K562 (cell line): ENCODE measurements at regions not wholly inside any gene's neighbourhood (a gene's known extent, or its start where the extent isn't known, plus 50 kb on each side); places are given as distances from the start of the nearest gene placed in this dataset.

Source experiments
- ATAC-seq: fragments of 200-7000 bp; cut with Tn5 transposase; 3 replicates; pipeline ENCODE4 v1.9.1; 2020; ENCODE audit warnings: moderate library complexity
- BruUV-seq: library from RNA; stranded (reverse); fragments of 400-500 nt; replicated peaks from 2 replicates; lab custom pipeline; 2021; lab: Mats Ljungman, UMichigan
- CTCF ChIA-PET: fragments of 300-600 bp; formaldehyde crosslinking; extraction: SDS; loops from one replicate; lab custom pipeline; 2021; ENCODE audit warnings: low intra/inter-chr PET ratio; lab: Yijun Ruan, JAX
- POLR2A ChIA-PET: fragments of 300-600, 350-650 bp; sonication (Branson Sonifier 250); formaldehyde crosslinking; extraction: SDS; loops from one replicate; lab custom pipeline; 2021; ENCODE audit warnings: antibody characterized with exemption, inconsistent platforms; lab: Yijun Ruan, JAX
- DNase-seq, 4 experiments: peaks; one replicate each; pipeline versions ENCODE4 v3.0.0 to v3.0.0-alpha.2; 2011 to 2018; ENCODE audit warnings: low spot score in 3 of 4, mixed read lengths in 3 of 4; ENCODE audit errors: extremely low read depth in 1 of 4
- FAIRE-seq: peaks from 2 replicates; lab custom pipeline; 2011; peaks lifted over from hg19 to GRCh38; lab: Jason Lieb, UNC
- H2AFZ ChIP-seq: 2 replicates; pipeline ENCODE4 v1.6.0; 2011; ENCODE audit warnings: low read depth, low read length, control low read depth, inconsistent platforms
- H3K27ac ChIP-seq: fragments of 200-600 bp; 3 replicates; pipeline ENCODE4 v1.8.0; 2011; ENCODE audit warnings: low read depth, mild to moderate bottlenecking, control low read depth, inconsistent platforms, low read length, moderate library complexity, mixed read lengths; ENCODE audit errors: extremely low read depth
- H3K27me3 ChIP-seq, 2 experiments: fragments of 300-600 bp in 1 of 2; 2 replicates in 1 of 2; 3 replicates in 1 of 2; pipeline versions ENCODE4 v1.6.0 to v1.8.0; 2011; ENCODE audit warnings: inconsistent platforms in 2 of 2, low read length in 2 of 2, mild to moderate bottlenecking in 1 of 2, mixed read lengths in 1 of 2, moderate library complexity in 1 of 2; ENCODE audit not compliant: control insufficient read depth in 2 of 2, insufficient read depth in 2 of 2
- H3K36me3 ChIP-seq: fragments of 300-600 bp; 3 replicates; pipeline ENCODE4 v1.8.0; 2011; ENCODE audit warnings: mild to moderate bottlenecking, low read length, inconsistent platforms; ENCODE audit not compliant: control insufficient read depth, insufficient read depth
- H3K4me1 ChIP-seq, 2 experiments: fragments of 200-600 bp in 1 of 2; replicated peaks in 1 of 2; 2 replicates in 1 of 2; 3 replicates in 1 of 2; pipeline versions ENCODE4 v1.5.1 to v1.8.0; 2011; ENCODE audit warnings: inconsistent platforms in 2 of 2, low read length in 2 of 2, mild to moderate bottlenecking in 1 of 2, mixed read lengths in 1 of 2, moderate library complexity in 1 of 2; ENCODE audit not compliant: control insufficient read depth in 2 of 2, insufficient read depth in 2 of 2
- H3K4me2 ChIP-seq: 2 replicates; pipeline ENCODE4 v1.6.1; 2011; ENCODE audit warnings: low read length, control low read depth, inconsistent platforms, mixed read lengths; ENCODE audit not compliant: insufficient read depth
- H3K4me3 ChIP-seq: fragments of 200-600 bp; sonication (generic), shearing (Covaris generic); 2 replicates; pipeline ENCODE4 v1.5.1; 2016; ENCODE audit warnings: control low read depth, inconsistent platforms
- H3K79me2 ChIP-seq: fragments of 200-600 bp; 3 replicates; pipeline ENCODE4 v1.8.0; 2011; ENCODE audit warnings: low read length, inconsistent platforms; ENCODE audit not compliant: control insufficient read depth, insufficient read depth
- H3K9ac ChIP-seq, 2 experiments: 2 replicates each; pipeline versions ENCODE4 v1.6.0 to v1.6.1; 2011; ENCODE audit warnings: low read depth in 2 of 2, low read length in 2 of 2, control low read depth in 1 of 2, inconsistent platforms in 1 of 2, mild to moderate bottlenecking in 1 of 2, mixed read lengths in 1 of 2; ENCODE audit not compliant: insufficient read depth in 1 of 2
- H3K9me1 ChIP-seq: one replicate; pipeline ENCODE4 v1.6.0; 2011; ENCODE audit warnings: inconsistent platforms, mild to moderate bottlenecking, low read length, moderate library complexity; ENCODE audit not compliant: control insufficient read depth, insufficient read depth
- H3K9me3 ChIP-seq: replicated peaks from 2 replicates; pipeline ENCODE4 v1.5.1; 2011; ENCODE audit warnings: low read depth, low read length, inconsistent platforms; ENCODE audit not compliant: control insufficient read depth, insufficient read depth
- H4K20me1 ChIP-seq: replicated peaks from 2 replicates; pipeline ENCODE4 v1.6.1; 2011; ENCODE audit warnings: low read length, inconsistent platforms, mixed read lengths; ENCODE audit not compliant: control insufficient read depth, insufficient read depth
- ARID1B ChIP-seq: fragments of 450-650 bp; IDR thresholded peaks from 2 replicates; pipeline ENCODE4 v1.6.1; 2016; ENCODE audit warnings: antibody characterized with exemption, mild to moderate bottlenecking, inconsistent platforms
- BHLHE40 ChIP-seq: IDR thresholded peaks from 2 replicates; pipeline ENCODE4 v1.6.1; 2011; ENCODE audit warnings: low read length, improper control_type of control experiment
- BMI1 ChIP-seq: fragments of 150-350 bp; IDR thresholded peaks from 2 replicates; pipeline ENCODE4 v1.6.1; 2014; ENCODE audit warnings: low read length
- CREB1 ChIP-seq, 2 experiments: sonication (generic) in 1 of 2; formaldehyde crosslinking in 1 of 2; IDR thresholded peaks; 2 replicates each; pipeline versions ENCODE4 v1.6.1 to v1.8.0; 2012 to 2022; ENCODE audit warnings: inconsistent platforms in 1 of 2, mild to moderate bottlenecking in 1 of 2, missing genetic modification reagents in 1 of 2, moderate library complexity in 1 of 2
- DPF2 ChIP-seq: fragments of 450-650 bp; IDR thresholded peaks from 2 replicates; pipeline ENCODE4 v1.6.1; 2016
- EP300 ChIP-seq: IDR thresholded peaks from 2 replicates; pipeline ENCODE4 v1.6.1; 2012; ENCODE audit warnings: low read length, improper control_type of control experiment
- EP400 ChIP-seq: fragments of 450-650 bp; IDR thresholded peaks from 2 replicates; pipeline ENCODE4 v1.6.1; 2017; ENCODE audit warnings: antibody characterized with exemption, mild to moderate bottlenecking, moderate library complexity
- GABPB2 ChIP-seq: fragments of 250-450 bp; sonication (Bioruptor Pico); conservative IDR thresholded peaks from 2 replicates; pipeline ENCODE4 v1.5.1; 2021; ENCODE audit warnings: mild to moderate bottlenecking
- IRF9 ChIP-seq: fragments of 450-650 bp; IDR thresholded peaks from 2 replicates; pipeline ENCODE4 v1.6.1; 2016; ENCODE audit warnings: missing biosample characterization, missing genetic modification characterization
- POLR2B ChIP-seq: fragments of 450-650 bp; IDR thresholded peaks from 2 replicates; pipeline ENCODE4 v1.6.1; 2018; ENCODE audit warnings: low read depth; ENCODE audit not compliant: partially characterized antibody
- POLR2H ChIP-seq: IDR thresholded peaks from 2 replicates; pipeline ENCODE4 v1.6.1; 2016; ENCODE audit warnings: missing genetic modification characterization, low read depth, mild to moderate bottlenecking, control low read depth, missing compliant biosample characterization, moderate library complexity
- TAL1 ChIP-seq: fragments of 450-650 bp; IDR thresholded peaks from 2 replicates; pipeline ENCODE4 v1.6.1; 2016; ENCODE audit warnings: mild to moderate bottlenecking
- WGBS: fragments of 100-300 bp; shearing (Covaris generic); methylation state at CpG from one replicate; pipeline ENCODE4 v1.1.6; 2016; ENCODE audit warnings: low coverage, mixed read lengths; ENCODE audit not compliant: insufficient coverage; ENCODE audit errors: missing lambda C conversion rate; 5-methylcytosine and 5-hydroxymethylcytosine counted together
- in situ Hi-C: fragments of 300-500 bp; cut with MboI; formaldehyde crosslinking; loops from 4 replicates; pipeline ENCODE4 v1.15.0; 2018; ENCODE audit warnings: inconsistent platforms, mixed read lengths
- intact Hi-C: fragments of 100-400 bp; cut with micrococcal nuclease; formaldehyde crosslinking; loops from 2 replicates; pipeline ENCODE4 v1.14.2; 2022
- TF ChIP-seq, protein P1 (sequence below): fragments of 200-800 bp; sonication (Bioruptor generic); IDR thresholded peaks from 2 replicates; pipeline ENCODE4 v1.6.1; 2017; ENCODE audit warnings: missing genetic modification characterization, missing compliant biosample characterization
- TF ChIP-seq, protein P2 (sequence below), 2 experiments: IDR thresholded peaks in 1 of 2; conservative IDR thresholded peaks in 1 of 2; 2 replicates each; pipeline ENCODE4 v1.6.1; 2016; ENCODE audit warnings: low read depth in 2 of 2, mild to moderate bottlenecking in 1 of 2, missing compliant biosample characterization in 1 of 2, missing genetic modification characterization in 1 of 2, moderate library complexity in 1 of 2

DNA sequence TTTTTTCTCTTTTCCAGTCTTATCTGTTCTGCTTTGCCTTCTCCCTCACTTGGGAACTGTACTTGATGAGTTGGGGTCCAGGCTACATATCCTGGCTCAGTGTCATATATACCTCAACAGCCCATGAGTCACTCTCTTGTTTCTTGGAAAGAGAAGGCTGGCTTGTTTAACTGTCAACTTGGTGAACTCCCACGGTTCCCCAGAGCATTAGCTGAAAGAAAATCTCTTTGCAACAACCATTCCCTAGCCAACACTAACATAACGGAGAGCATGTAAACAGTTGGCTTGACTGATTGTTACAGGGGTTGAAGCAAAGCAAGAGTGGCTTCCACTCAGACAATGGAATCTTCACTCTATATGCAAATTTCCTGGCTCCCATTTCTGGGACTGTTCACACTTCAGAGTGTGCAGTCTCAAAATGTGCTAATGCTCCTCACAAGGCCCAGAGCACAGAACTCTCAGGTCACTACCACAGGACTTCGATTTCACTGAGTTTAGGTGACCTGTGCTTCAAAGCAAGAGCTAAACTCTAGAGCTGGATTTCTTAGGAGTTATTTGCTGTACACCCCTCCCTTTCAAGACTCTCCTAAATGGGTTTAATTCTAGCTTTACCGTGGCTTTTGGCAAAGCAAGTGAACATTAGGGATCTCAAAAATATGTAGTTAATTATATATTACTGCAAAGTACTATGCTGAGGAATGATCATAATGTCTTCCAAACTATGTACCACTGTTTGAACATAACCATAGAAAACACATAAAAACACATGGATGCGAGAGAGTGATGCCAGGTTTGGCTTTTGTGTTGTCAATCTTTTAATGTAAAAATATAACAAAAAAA lies 609.8 kb downstream of the RFPL4B start (continued):
- no peak for TF ChIP-seq EP400
- peak; percentile 97 for TF ChIP-seq DPF2
- TF ChIP-seq BHLHE40: no peak
- no peak for TF ChIP-seq POLR2B
- TF ChIP-seq TAL1: peak; percentile 33; the same call in 1 of the 2 replicates

- H3K9me1 ChIP-seq: no peaks in the 10 kb centered on the region
- no peaks in the 10 kb centered on the region for H3K36me3 ChIP-seq
- H3K9ac ChIP-seq: peak overlapping the region in 1 of 2 experiments; percentile 57; a peak in 1 of 4 replicates
- no peaks in the 10 kb centered on the region for H3K9me3 ChIP-seq
- in situ Hi-C loops: no loop called here
- ChIA-PET CTCF (no interaction called here), POLR2A (no interaction called here)
- BruUV-seq: no TSS peak
- peak overlapping the region; percentile 91; the same call in 2 of the 3 replicates for H3K27ac ChIP-seq
- H2AFZ ChIP-seq: peak overlapping the region; percentile 86; the same call in 1 of the 2 replicates
- no peaks in the 10 kb centered on the region for H3K27me3 ChIP-seq
- intact Hi-C loops: loop anchor here (2.0 to 5.0 kb wide), 2 partner anchors 45 to 77 kb away; no protein-coding TSS in a partner anchor
- ATAC-seq (peak; percentile 73), DNase-seq (peak in 2 of 4 experiments; percentile 16 to 45), FAIRE-seq (no peak)
- H3K4me3 ChIP-seq: no peak overlapping the region
- 0% methylated on average over 2 of the region's 2 CpGs for WGBS
- H3K4me1 ChIP-seq: peaks cover 8 to 10% of the 10 kb centered on the region in 2 experiments; a peak in 3 of 5 replicates
- H4K20me1 ChIP-seq: no peaks in the 10 kb centered on the region
- no peaks in the 10 kb centered on the region for H3K79me2 ChIP-seq
- H3K4me2 ChIP-seq: no peak overlapping the region
- TF ChIP-seq IRF9 (tag) (no peak), BMI1 (no peak), CREB1 (IDR thresholded peaks at IDR 0.05) (no peak), CREB1 (CRISPR knock-in tag; IDR thresholded peaks at IDR 0.05) (no peak), ARID1B (0 out of 2 replicates have a peak, but pooled peaks have one; percentile 14), GABPB2 (CRISPR knock-in tag) (no peak), POLR2H (tag) (0 out of 2 replicates have a peak, but pooled peaks have one; percentile 47), EP300 (peak; percentile 63; the same call in 1 of the 2 replicates)
- TF ChIP-seq, protein P1, sequence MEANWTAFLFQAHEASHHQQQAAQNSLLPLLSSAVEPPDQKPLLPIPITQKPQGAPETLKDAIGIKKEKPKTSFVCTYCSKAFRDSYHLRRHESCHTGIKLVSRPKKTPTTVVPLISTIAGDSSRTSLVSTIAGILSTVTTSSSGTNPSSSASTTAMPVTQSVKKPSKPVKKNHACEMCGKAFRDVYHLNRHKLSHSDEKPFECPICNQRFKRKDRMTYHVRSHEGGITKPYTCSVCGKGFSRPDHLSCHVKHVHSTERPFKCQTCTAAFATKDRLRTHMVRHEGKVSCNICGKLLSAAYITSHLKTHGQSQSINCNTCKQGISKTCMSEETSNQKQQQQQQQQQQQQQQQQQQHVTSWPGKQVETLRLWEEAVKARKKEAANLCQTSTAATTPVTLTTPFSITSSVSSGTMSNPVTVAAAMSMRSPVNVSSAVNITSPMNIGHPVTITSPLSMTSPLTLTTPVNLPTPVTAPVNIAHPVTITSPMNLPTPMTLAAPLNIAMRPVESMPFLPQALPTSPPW (CRISPR knock-in tag): peak; percentile 21; the same call in 1 of the 2 replicates
- TF ChIP-seq, protein P2, sequence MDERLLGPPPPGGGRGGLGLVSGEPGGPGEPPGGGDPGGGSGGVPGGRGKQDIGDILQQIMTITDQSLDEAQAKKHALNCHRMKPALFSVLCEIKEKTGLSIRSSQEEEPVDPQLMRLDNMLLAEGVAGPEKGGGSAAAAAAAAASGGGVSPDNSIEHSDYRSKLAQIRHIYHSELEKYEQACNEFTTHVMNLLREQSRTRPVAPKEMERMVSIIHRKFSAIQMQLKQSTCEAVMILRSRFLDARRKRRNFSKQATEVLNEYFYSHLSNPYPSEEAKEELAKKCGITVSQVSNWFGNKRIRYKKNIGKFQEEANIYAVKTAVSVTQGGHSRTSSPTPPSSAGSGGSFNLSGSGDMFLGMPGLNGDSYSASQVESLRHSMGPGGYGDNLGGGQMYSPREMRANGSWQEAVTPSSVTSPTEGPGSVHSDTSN (CRISPR knock-in tag; IDR thresholded peaks at IDR 0.05; ENCODE audit: low read depth): no peak
- TF ChIP-seq, protein P2 (tag; conservative IDR thresholded peaks at IDR 0.05; ENCODE audit: low read depth): peak; percentile 88
These were observed 610.4 kb downstream of the RFPL4B start for GRCh38 chr6:112957536-112957916.
